A549 (cell line): ENCODE measurements at regions not wholly inside any gene's neighbourhood (a gene's known extent, or its start where the extent isn't known, plus 50 kb on each side); places are given as distances from the start of the nearest gene placed in this dataset.

ENCODE experiments used
- ATAC-seq, 2 experiments: fragments of 200-7000 bp in 1 of 2; fragments of >200 bp in 1 of 2; cut with Nextera tagmentation in 1 of 2; cut with Tn5 transposase in 1 of 2; 3 replicates each; pipeline versions ENCODE4 v1.8.0 to v1.9.1; 2018 to 2020; ENCODE audit warnings: mild to moderate bottlenecking in 1 of 2, moderate library complexity in 1 of 2
- CTCF ChIA-PET: fragments of 300-600 bp; sonication (Branson Sonifier 250); formaldehyde crosslinking; extraction: SDS; loops from one replicate; lab custom pipeline; 2021; ENCODE audit warnings: antibody characterized with exemption, inconsistent platforms; lab: Yijun Ruan, JAX
- POLR2A ChIA-PET: fragments of 350-600 bp; formaldehyde crosslinking; extraction: SDS; loops from one replicate; lab custom pipeline; 2021; ENCODE audit warnings: antibody characterized with exemption, inconsistent platforms; lab: Yijun Ruan, JAX
- DNase-seq, 2 experiments: peaks; one replicate each; pipeline versions ENCODE4 v3.0.0 to v3.0.0-alpha.2; 2011 to 2016; ENCODE audit warnings: low read depth in 1 of 2, low spot score in 1 of 2
- FAIRE-seq: peaks from 2 replicates; lab custom pipeline; 2011; peaks lifted over from hg19 to GRCh38; lab: Jason Lieb, UNC
- H3K27ac ChIP-seq, 2 experiments: fragments of >200 bp; sonication (Bioruptor Twin); formaldehyde crosslinking; 3 replicates each; pipeline ENCODE4 v1.5.1; 2016 to 2017
- H3K4me1 ChIP-seq: fragments of >200 bp; sonication (Bioruptor Twin); formaldehyde crosslinking; 3 replicates; pipeline ENCODE4 v1.6.1; 2016
- H3K4me2 ChIP-seq: fragments of >200 bp; sonication (Bioruptor Twin); formaldehyde crosslinking; 3 replicates; pipeline ENCODE4 v1.6.1; 2016
- H3K4me3 ChIP-seq: fragments of >200 bp; sonication (Bioruptor Twin); formaldehyde crosslinking; 3 replicates; pipeline ENCODE4 v1.5.1; 2016
- H3K9me3 ChIP-seq: fragments of >200 bp; sonication (Bioruptor Twin); formaldehyde crosslinking; 3 replicates; pipeline ENCODE4 v1.6.1; 2016
- BCL3 ChIP-seq: fragments of >200 bp; sonication (Bioruptor Twin); formaldehyde crosslinking; IDR thresholded peaks from 3 replicates; pipeline ENCODE4 v1.6.1; 2016
- CBX2 ChIP-seq: fragments of 200-600 bp; sonication (generic); IDR thresholded peaks from 2 replicates; pipeline ENCODE4 v1.6.1; 2016; ENCODE audit warnings: low read depth, mild to moderate bottlenecking, borderline replicate concordance
- CBX8 ChIP-seq: fragments of 200-600 bp; sonication (generic); IDR thresholded peaks from 2 replicates; pipeline ENCODE4 v1.6.1; 2016
- EHF ChIP-seq: fragments of 250-450 bp; sonication (Bioruptor Pico); IDR thresholded peaks from 2 replicates; pipeline ENCODE4 v1.5.0; 2020; ENCODE audit warnings: mild to moderate bottlenecking
- EP300 ChIP-seq, 2 experiments: fragments of >200 bp; sonication (Bioruptor Twin); formaldehyde crosslinking; IDR thresholded peaks; 2 replicates in 1 of 2; 3 replicates in 1 of 2; pipeline ENCODE4 v1.6.1; 2016 to 2017
- ESRRA ChIP-seq: fragments of 150-350 bp; IDR thresholded peaks from 2 replicates; pipeline ENCODE4 v1.6.1; 2014; ENCODE audit warnings: mild to moderate bottlenecking, low read length, borderline replicate concordance
- GATA3 ChIP-seq: IDR thresholded peaks from 2 replicates; pipeline ENCODE4 v1.6.1; 2012; ENCODE audit warnings: borderline replicate concordance
- HDAC2 ChIP-seq: fragments of 200-600 bp; sonication (generic); IDR thresholded peaks from 2 replicates; pipeline ENCODE4 v1.6.1; 2016
- HEYL ChIP-seq: fragments of 250-450 bp; sonication (Bioruptor Pico); IDR thresholded peaks from 2 replicates; pipeline ENCODE4 v1.8.0; 2021; ENCODE audit warnings: mild to moderate bottlenecking, moderate library complexity
- HMGXB4 ChIP-seq: fragments of 250-450 bp; sonication (Bioruptor Pico); IDR thresholded peaks from 2 replicates; pipeline ENCODE4 v1.5.0; 2021; ENCODE audit warnings: mild to moderate bottlenecking, moderate library complexity, borderline replicate concordance
- HOXB13 ChIP-seq: fragments of 250-450 bp; sonication (Bioruptor Pico); IDR thresholded peaks from 2 replicates; pipeline ENCODE4 v1.5.0; 2020; ENCODE audit warnings: low read depth, mild to moderate bottlenecking, moderate library complexity
- HOXB5 ChIP-seq: fragments of 250-450 bp; sonication (Bioruptor Pico); IDR thresholded peaks from 2 replicates; pipeline ENCODE4 v1.5.0; 2020; ENCODE audit warnings: mild to moderate bottlenecking, moderate library complexity
- JUN ChIP-seq, 2 experiments: fragments of >200 bp; sonication (Bioruptor Twin); formaldehyde crosslinking; IDR thresholded peaks; 2 replicates in 1 of 2; 3 replicates in 1 of 2; pipeline ENCODE4 v1.6.1; 2016 to 2017
- KDM1A ChIP-seq: fragments of 200-600 bp; sonication (generic); IDR thresholded peaks from 2 replicates; pipeline ENCODE4 v1.6.1; 2016; ENCODE audit warnings: low read depth, mild to moderate bottlenecking
- MAZ ChIP-seq: fragments of 150-350 bp; IDR thresholded peaks from 2 replicates; pipeline ENCODE4 v1.6.1; 2014; ENCODE audit warnings: antibody characterized with exemption, low read depth, low read length, borderline replicate concordance
- MYC ChIP-seq: IDR thresholded peaks from 2 replicates; pipeline ENCODE4 v1.6.1; 2012; ENCODE audit warnings: mild to moderate bottlenecking, inconsistent platforms, low read length, improper control_type of control experiment, borderline replicate concordance
- PHF8 ChIP-seq: fragments of 200-600 bp; sonication (generic); IDR thresholded peaks from 2 replicates; pipeline ENCODE4 v1.6.1; 2016; ENCODE audit warnings: low read depth, mild to moderate bottlenecking, antibody characterized with exemption, moderate library complexity, borderline replicate concordance
- RCOR1 ChIP-seq: fragments of 150-350 bp; IDR thresholded peaks from 2 replicates; pipeline ENCODE4 v1.6.1; 2014; ENCODE audit warnings: antibody characterized with exemption, low read length, low read depth
- REST ChIP-seq: fragments of 200-600 bp; sonication (generic); IDR thresholded peaks from 2 replicates; pipeline ENCODE4 v1.6.1; 2016; ENCODE audit warnings: antibody characterized with exemption, mild to moderate bottlenecking, moderate library complexity
- SMC3 ChIP-seq: fragments of >200 bp; sonication (Bioruptor Twin); formaldehyde crosslinking; IDR thresholded peaks from 3 replicates; pipeline ENCODE4 v1.6.1; 2018; ENCODE audit warnings: inconsistent platforms
- TFCP2L1 ChIP-seq: fragments of 250-450 bp; sonication (Bioruptor Pico); IDR thresholded peaks from 2 replicates; pipeline ENCODE4 v1.5.0; 2021; ENCODE audit warnings: mild to moderate bottlenecking
- ZC3H11A ChIP-seq: fragments of 450-650 bp; IDR thresholded peaks from 2 replicates; pipeline ENCODE4 v1.6.1; 2014; ENCODE audit warnings: antibody characterized with exemption, mild to moderate bottlenecking
- ZSCAN20 ChIP-seq: fragments of 250-450 bp; sonication (Bioruptor Pico); IDR thresholded peaks from 2 replicates; pipeline ENCODE4 v1.8.0; 2022; ENCODE audit warnings: mild to moderate bottlenecking, moderate library complexity
- WGBS: methylation state at CpG from one replicate; pipeline ENCODE4 v1.1.6; 2017; ENCODE audit errors: missing lambda C conversion rate; 5-methylcytosine and 5-hydroxymethylcytosine counted together
- TF ChIP-seq, protein P1 (sequence below): fragments of >200 bp; sonication (Bioruptor Twin); formaldehyde crosslinking; IDR thresholded peaks from 3 replicates; pipeline ENCODE4 v1.5.1; 2016
- TF ChIP-seq, protein P2 (sequence below): fragments of 250-450 bp; sonication (Bioruptor Pico); IDR thresholded peaks from 2 replicates; pipeline ENCODE4 v1.5.0; 2020; ENCODE audit warnings: low read depth, mild to moderate bottlenecking, moderate library complexity

DNA sequence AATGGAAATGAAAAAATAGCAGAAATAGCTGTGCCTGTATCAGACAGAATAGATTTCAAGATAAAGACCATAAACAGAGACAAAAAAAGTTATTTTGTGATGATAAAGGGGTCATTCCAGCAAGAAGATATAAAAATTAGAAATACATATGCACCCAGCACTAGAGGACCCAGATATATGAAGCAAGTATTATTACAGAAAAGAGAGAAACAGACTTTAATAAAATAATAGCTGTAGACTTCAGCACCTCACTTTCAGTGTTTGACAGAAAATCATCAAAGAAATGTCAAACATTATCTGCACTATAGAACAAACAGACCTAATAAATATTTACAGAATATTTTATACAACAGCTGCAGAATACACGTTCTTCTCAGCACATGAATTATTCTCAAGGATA lies 783.7 kb downstream of the PLOD2 start:
- WGBS: 16% methylated on average over 1 of the region's 1 CpG
- Histone ChIP-seq H3K4me1 (no peaks in the 10 kb centered on the region), H3K4me3 (no peak overlapping the region), H3K4me2 (no peak overlapping the region), H3K9me3 (no peaks in the 10 kb centered on the region)
- TF ChIP-seq BCL3: no peak
- TF ChIP-seq MAZ: no peak
- no peak for TF ChIP-seq PHF8
- no peak for TF ChIP-seq MYC
- TF ChIP-seq KDM1A: no peak
- TF ChIP-seq REST: no peak
- TF ChIP-seq EP300 (IDR thresholded peaks at IDR 0.05): no peak
- TF ChIP-seq JUN (IDR thresholded peaks at IDR 0.05): no peak
- TF ChIP-seq ZSCAN20 (CRISPR knock-in tag): no peak
- TF ChIP-seq ESRRA: no peak
- TF ChIP-seq, all 56 proteins: peak for 0
- DNase-seq (no peak), ATAC-seq (no peak), FAIRE-seq (no peak)
- POLR2A ChIA-PET: no interaction called here
- H3K27ac ChIP-seq: no peak overlapping the region
- CTCF ChIA-PET: no interaction called here

- no peak overlapping the region for H3K27ac ChIP-seq
- H3K4me3 ChIP-seq: no peak overlapping the region
- ChIA-PET CTCF (no interaction called here), POLR2A (no interaction called here)
- H3K4me1 ChIP-seq: no peaks in the 10 kb centered on the region
- no peak for DNase-seq
- WGBS: 36% methylated on average over 3 of the region's 3 CpGs
- no peak for FAIRE-seq
- no peak for ATAC-seq
- H3K9me3 ChIP-seq: no peaks in the 10 kb centered on the region
- TF ChIP-seq HMGXB4 (no peak), EHF (CRISPR knock-in tag) (no peak), RCOR1 (no peak), PHF8 (no peak), EP300 (IDR thresholded peaks at IDR 0.05) (no peak), MYC (no peak), HDAC2 (no peak), TFCP2L1 (CRISPR knock-in tag) (no peak), ZC3H11A (no peak), CBX2 (no peak), HEYL (no peak), HOXB13 (no peak)
- H3K4me2 ChIP-seq: no peak overlapping the region
Measured at GRCh38 chr3:145383416-145383815, 777.6 kb downstream of the PLOD2 start.

DNA sequence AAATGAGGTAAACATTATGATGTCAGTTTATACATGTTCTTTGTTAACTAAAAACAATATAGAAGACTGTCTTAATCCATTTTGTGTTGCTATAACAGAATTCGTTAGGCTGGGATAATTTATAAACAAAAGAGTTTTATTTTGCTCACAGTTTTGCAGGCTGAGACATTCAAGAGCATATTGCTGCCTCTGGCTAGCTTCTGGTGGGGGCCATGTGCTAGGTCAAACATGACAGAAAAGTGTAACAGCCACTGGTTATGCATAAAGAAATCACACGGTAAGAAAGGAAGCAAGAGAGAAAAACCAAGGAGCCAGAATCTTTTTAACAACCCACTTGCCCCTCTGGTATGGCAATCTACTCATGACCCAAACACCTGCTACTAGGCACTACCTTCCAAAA lies 776.7 kb downstream of the PLOD2 start:
- CTCF ChIA-PET: no interaction called here
- POLR2A ChIA-PET: no interaction called here
- H3K4me3 ChIP-seq: no peak overlapping the region
- H3K27ac ChIP-seq: no peak overlapping the region
- 12% methylated on average over 2 of the region's 2 CpGs for WGBS
- DNase-seq (no peak), FAIRE-seq (no peak), ATAC-seq (no peak)
- H3K9me3 ChIP-seq: no peaks in the 10 kb centered on the region
- no peaks in the 10 kb centered on the region for H3K4me1 ChIP-seq
- no peak overlapping the region for H3K4me2 ChIP-seq
- TF ChIP-seq PHF8: no peak
- TF ChIP-seq EP300 (IDR thresholded peaks at IDR 0.05): no peak
- TF ChIP-seq, protein P1, sequence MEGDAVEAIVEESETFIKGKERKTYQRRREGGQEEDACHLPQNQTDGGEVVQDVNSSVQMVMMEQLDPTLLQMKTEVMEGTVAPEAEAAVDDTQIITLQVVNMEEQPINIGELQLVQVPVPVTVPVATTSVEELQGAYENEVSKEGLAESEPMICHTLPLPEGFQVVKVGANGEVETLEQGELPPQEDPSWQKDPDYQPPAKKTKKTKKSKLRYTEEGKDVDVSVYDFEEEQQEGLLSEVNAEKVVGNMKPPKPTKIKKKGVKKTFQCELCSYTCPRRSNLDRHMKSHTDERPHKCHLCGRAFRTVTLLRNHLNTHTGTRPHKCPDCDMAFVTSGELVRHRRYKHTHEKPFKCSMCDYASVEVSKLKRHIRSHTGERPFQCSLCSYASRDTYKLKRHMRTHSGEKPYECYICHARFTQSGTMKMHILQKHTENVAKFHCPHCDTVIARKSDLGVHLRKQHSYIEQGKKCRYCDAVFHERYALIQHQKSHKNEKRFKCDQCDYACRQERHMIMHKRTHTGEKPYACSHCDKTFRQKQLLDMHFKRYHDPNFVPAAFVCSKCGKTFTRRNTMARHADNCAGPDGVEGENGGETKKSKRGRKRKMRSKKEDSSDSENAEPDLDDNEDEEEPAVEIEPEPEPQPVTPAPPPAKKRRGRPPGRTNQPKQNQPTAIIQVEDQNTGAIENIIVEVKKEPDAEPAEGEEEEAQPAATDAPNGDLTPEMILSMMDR: no peak
- TF ChIP-seq HOXB5 (CRISPR knock-in tag): no peak
- no peak for TF ChIP-seq EHF (CRISPR knock-in tag)
- no peak for TF ChIP-seq SMC3
- no peak for TF ChIP-seq GATA3
- TF ChIP-seq ESRRA: no peak
- no peak for TF ChIP-seq BCL3
- no peak for TF ChIP-seq RCOR1
- TF ChIP-seq CBX8: no peak
- TF ChIP-seq, protein P2, sequence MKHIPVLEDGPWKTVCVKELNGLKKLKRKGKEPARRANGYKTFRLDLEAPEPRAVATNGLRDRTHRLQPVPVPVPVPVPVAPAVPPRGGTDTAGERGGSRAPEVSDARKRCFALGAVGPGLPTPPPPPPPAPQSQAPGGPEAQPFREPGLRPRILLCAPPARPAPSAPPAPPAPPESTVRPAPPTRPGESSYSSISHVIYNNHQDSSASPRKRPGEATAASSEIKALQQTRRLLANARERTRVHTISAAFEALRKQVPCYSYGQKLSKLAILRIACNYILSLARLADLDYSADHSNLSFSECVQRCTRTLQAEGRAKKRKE (CRISPR knock-in tag): no peak
